Endodermal cell (in vitro differentiated cells): ENCODE measurements at regions not wholly inside any gene's neighbourhood (a gene's known extent, or its start where the extent isn't known, plus 50 kb on each side); places are given as distances from the start of the nearest gene placed in this dataset.

ENCODE experiments used
- DNase-seq: peaks from one replicate; pipeline ENCODE4 v3.0.0-alpha.2; 2017
- H3K27ac ChIP-seq: 2 replicates; pipeline ENCODE4 v1.5.1; 2013; ENCODE audit warnings: mild to moderate bottlenecking, low read depth, low read length, moderate library complexity
- H3K27me3 ChIP-seq: 2 replicates; pipeline ENCODE4 v1.6.1; 2013; ENCODE audit warnings: mild to moderate bottlenecking, low read length, moderate library complexity; ENCODE audit not compliant: insufficient read depth, control insufficient read depth, poor library complexity, severe bottlenecking
- H3K36me3 ChIP-seq: 2 replicates; pipeline ENCODE4 v1.7.0; 2013; ENCODE audit warnings: mild to moderate bottlenecking, low read length, moderate library complexity; ENCODE audit not compliant: control insufficient read depth, insufficient read depth
- H3K4me1 ChIP-seq: one replicate; pipeline ENCODE4 v1.7.0; 2013; ENCODE audit warnings: low read length; ENCODE audit not compliant: control insufficient read depth, insufficient read depth
- H3K4me3 ChIP-seq: 2 replicates; pipeline ENCODE4 v1.5.1; 2013; ENCODE audit warnings: mild to moderate bottlenecking, low read length, moderate library complexity
- H3K9ac ChIP-seq: 2 replicates; pipeline ENCODE4 v1.6.1; 2013; ENCODE audit warnings: mild to moderate bottlenecking, low read length, moderate library complexity; ENCODE audit not compliant: poor library complexity, severe bottlenecking; ENCODE audit errors: extremely low read depth
- H3K9me3 ChIP-seq: 2 replicates; pipeline ENCODE4 v1.6.1; 2013; ENCODE audit warnings: mild to moderate bottlenecking, low read length, moderate library complexity; ENCODE audit not compliant: control insufficient read depth
- H3K27ac Mint-ChIP-seq: 2 replicates; pipeline ENCODE4 v1.8.0; 2020; ENCODE audit warnings: mixed read lengths
- H3K27me3 Mint-ChIP-seq: 2 replicates; pipeline ENCODE4 v1.8.0; 2021; ENCODE audit warnings: mild to moderate bottlenecking, mixed read lengths; ENCODE audit not compliant: insufficient read depth
- H3K36me3 Mint-ChIP-seq: 2 replicates; pipeline ENCODE4 v1.8.0; 2020; ENCODE audit warnings: low read depth, mixed read lengths
- H3K4me1 Mint-ChIP-seq: 2 replicates; pipeline ENCODE4 v1.8.0; 2020; ENCODE audit warnings: mixed read lengths
- H3K4me3 Mint-ChIP-seq: 2 replicates; pipeline ENCODE4 v1.8.0; 2020; ENCODE audit warnings: mild to moderate bottlenecking, moderate library complexity, mixed read lengths
- H3K9me3 Mint-ChIP-seq: 2 replicates; pipeline ENCODE4 v1.8.0; 2020; ENCODE audit warnings: mild to moderate bottlenecking, mixed read lengths
- CTCF ChIP-seq: fragments of 200-600 bp; sonication (generic); conservative IDR thresholded peaks from 2 replicates; pipeline ENCODE4 v1.5.0; 2021; ENCODE audit warnings: antibody characterized with exemption, mild to moderate bottlenecking
- WGBS, 2 experiments: methylation state at CpG; one replicate each; pipeline versions ENCODE4 v1.1.5 to v1.1.7; 2013; ENCODE audit warnings: missing lambda C conversion rate in 2 of 2, mixed read lengths in 1 of 2; ENCODE audit not compliant: insufficient coverage in 1 of 2, insufficient read length in 1 of 2; 5-methylcytosine and 5-hydroxymethylcytosine counted together

GRCh38 chr18:66264130-66264529, 339.8 kb downstream of the CDH19 start:
- Histone ChIP-seq H3K4me1 (no peaks in the 10 kb centered on the region), H3K27me3 (no peaks in the 10 kb centered on the region), H3K36me3 (no peaks in the 10 kb centered on the region), H3K9ac (no peak overlapping the region), H3K9me3 (peaks cover 22% of the 10 kb centered on the region), H3K4me3 (no peak overlapping the region), H3K27ac (no peak overlapping the region)
- Mint-ChIP-seq H3K4me3 (no peak overlapping the region), H3K4me1 (no peaks in the 10 kb centered on the region), H3K27me3 (no peaks in the 10 kb centered on the region), H3K27ac (no peak overlapping the region), H3K9me3 (peaks cover 15% of the 10 kb centered on the region), H3K36me3 (peaks cover 6% of the 10 kb centered on the region)
- 100% methylated on average over 2 of the region's 2 CpGs; no CpG with 5 or more reads in 1 of the 2 experiments for WGBS, 2 experiments
- no peak for TF ChIP-seq CTCF
- no peak for DNase-seq

GRCh38 chr18:66254121-66254520, 349.8 kb downstream of the CDH19 start:
- Mint-ChIP-seq H3K27ac (no peak overlapping the region), H3K4me1 (no peaks in the 10 kb centered on the region), H3K27me3 (no peaks in the 10 kb centered on the region), H3K9me3 (peaks cover 4% of the 10 kb centered on the region), H3K4me3 (no peak overlapping the region), H3K36me3 (no peaks in the 10 kb centered on the region)
- Histone ChIP-seq H3K36me3 (no peaks in the 10 kb centered on the region), H3K27ac (no peak overlapping the region), H3K9me3 (no peaks in the 10 kb centered on the region), H3K4me3 (no peak overlapping the region), H3K9ac (no peak overlapping the region), H3K27me3 (no peaks in the 10 kb centered on the region), H3K4me1 (no peaks in the 10 kb centered on the region)
- 87 to 91% methylated on average over 1 to 5 of the region's 5 CpGs for WGBS, 2 experiments
- DNase-seq, result no peak
- TF ChIP-seq CTCF, result no peak

GRCh38 chr18:66252703-66253102, 351.2 kb downstream of the CDH19 start:
- 100% methylated on average over 1 of the region's 1 CpG; no CpG with 5 or more reads in 1 of the 2 experiments for WGBS, 2 experiments
- TF ChIP-seq CTCF, result no peak

More at GRCh38 chr18:66252703-66253102, 351.2 kb downstream of the CDH19 start:
- no peak for DNase-seq
- Mint-ChIP-seq H3K27me3 (no peaks in the 10 kb centered on the region), H3K4me1 (no peaks in the 10 kb centered on the region), H3K27ac (no peak overlapping the region), H3K36me3 (no peaks in the 10 kb centered on the region), H3K9me3 (no peaks in the 10 kb centered on the region), H3K4me3 (no peak overlapping the region)
- Histone ChIP-seq H3K9me3 (no peaks in the 10 kb centered on the region), H3K27ac (no peak overlapping the region), H3K9ac (no peak overlapping the region), H3K4me1 (no peaks in the 10 kb centered on the region), H3K27me3 (no peaks in the 10 kb centered on the region), H3K4me3 (no peak overlapping the region), H3K36me3 (no peaks in the 10 kb centered on the region)
